SU-DHL-6 (cell line): ENCODE measurements at regions not wholly inside any gene's neighbourhood (a gene's known extent, or its start where the extent isn't known, plus 50 kb on each side); places are given as distances from the start of the nearest gene placed in this dataset.

Experiments used
- H2AFZ ChIP-seq: fragments of 200-600 bp; sonication (generic); 2 replicates; pipeline ENCODE4 v1.6.1; 2014; ENCODE audit warnings: low read depth, mild to moderate bottlenecking, moderate library complexity, mixed read lengths, antibody characterized with exemption, low read length; ENCODE audit not compliant: severe bottlenecking
- H3F3A ChIP-seq: fragments of 200-600 bp; shearing (Covaris generic); 2 replicates; pipeline ENCODE4 v1.6.0; 2016; ENCODE audit warnings: antibody characterized with exemption, mild to moderate bottlenecking; ENCODE audit not compliant: insufficient read depth
- H3K27ac ChIP-seq: fragments of 200-600 bp; sonication (generic); 2 replicates; pipeline ENCODE4 v1.5.1; 2016; ENCODE audit warnings: low read depth, mild to moderate bottlenecking, low read length, moderate library complexity, mixed read lengths
- H3K27me3 ChIP-seq: fragments of 200-600 bp; sonication (generic), shearing (Covaris generic); 2 replicates; pipeline ENCODE4 v1.6.0; 2014; ENCODE audit warnings: mild to moderate bottlenecking, low read length
- H3K36me3 ChIP-seq: fragments of 200-600 bp; sonication (generic); 2 replicates; pipeline ENCODE4 v1.6.1; 2014; ENCODE audit warnings: mild to moderate bottlenecking, low read length, mixed read lengths
- H3K4me2 ChIP-seq: fragments of 300-600, 200-600 bp; shearing (Covaris generic), sonication (generic); 2 replicates; pipeline ENCODE4 v1.6.0; 2014; ENCODE audit warnings: low read length, low read depth, mild to moderate bottlenecking; ENCODE audit not compliant: poor library complexity, severe bottlenecking
- H3K4me3 ChIP-seq: fragments of 200-600 bp; sonication (generic); 2 replicates; pipeline ENCODE4 v1.5.1; 2014; ENCODE audit warnings: antibody characterized with exemption, low read length, mild to moderate bottlenecking, mixed read lengths; ENCODE audit not compliant: insufficient read depth, poor library complexity, severe bottlenecking
- H3K79me2 ChIP-seq: fragments of 200-600 bp; sonication (generic); 2 replicates; pipeline ENCODE4 v1.6.1; 2014; ENCODE audit warnings: mild to moderate bottlenecking, low read length, moderate library complexity; ENCODE audit not compliant: insufficient read depth
- H3K9ac ChIP-seq: fragments of 200-600 bp; sonication (generic); 2 replicates; pipeline ENCODE4 v1.7.0; 2014; ENCODE audit warnings: mild to moderate bottlenecking, low read length
- H3K9me2 ChIP-seq: fragments of 200-600 bp; sonication (generic); replicated peaks from 2 replicates; pipeline ENCODE4 v1.6.1; 2014; ENCODE audit warnings: low read length; ENCODE audit not compliant: insufficient read depth
- H3K9me3 ChIP-seq: fragments of 200-600 bp; sonication (generic); 2 replicates; pipeline ENCODE4 v1.6.1; 2014; ENCODE audit warnings: low read length, mixed read lengths; ENCODE audit not compliant: insufficient read depth
- H4K20me1 ChIP-seq: fragments of 200-600 bp; sonication (generic); 2 replicates; pipeline ENCODE4 v1.6.1; 2014; ENCODE audit warnings: low read depth, mild to moderate bottlenecking, antibody characterized with exemption, low read length, moderate library complexity, mixed read lengths
- CTCF ChIP-seq: fragments of 200-600 bp; sonication (generic); IDR thresholded peaks from one replicate; pipeline ENCODE4 v1.5.1; 2017; ENCODE audit warnings: antibody characterized with exemption, mild to moderate bottlenecking, low read length, moderate library complexity; ENCODE audit not compliant: insufficient read depth, poor library complexity, severe bottlenecking
- EZH2phosphoT487 ChIP-seq: fragments of 200-600 bp; sonication (generic), shearing (Covaris generic); conservative IDR thresholded peaks from 2 replicates; pipeline ENCODE4 v1.6.1; 2018; ENCODE audit warnings: mild to moderate bottlenecking, antibody characterized with exemption, low read length, moderate library complexity, mixed read lengths

GRCh38 chr15:77856705-77857346 is 220.7 kb downstream of the TBC1D2B start:
- H3K79me2 ChIP-seq, result no peaks in the 10 kb centered on the region
- no peaks in the 10 kb centered on the region for H3K9me3 ChIP-seq
- TF ChIP-seq CTCF (no peak), EZH2phosphoT487 (no peak)
- no peaks in the 10 kb centered on the region for H3K36me3 ChIP-seq
- H3K27ac ChIP-seq, result no peak overlapping the region
- H3K27me3 ChIP-seq, result no peaks in the 10 kb centered on the region
- H2AFZ ChIP-seq, result no peak overlapping the region
- H3K4me3 ChIP-seq, result no peak overlapping the region
- no peak overlapping the region for H3K9ac ChIP-seq
- no peaks in the 10 kb centered on the region for H3K9me2 ChIP-seq
- no peaks in the 10 kb centered on the region for H3F3A ChIP-seq
- H3K4me2 ChIP-seq, result no peak overlapping the region
- no peaks in the 10 kb centered on the region for H4K20me1 ChIP-seq

GRCh38 chr15:77855871-77856270 is 221.6 kb downstream of the TBC1D2B start:
- no peaks in the 10 kb centered on the region for H3K36me3 ChIP-seq
- no peaks in the 10 kb centered on the region for H3F3A ChIP-seq

GRCh38 chr15:77854980-77855379 is 222.3 kb upstream of the LINGO1 start:
- H3K27ac ChIP-seq, result no peak overlapping the region
- TF ChIP-seq CTCF, result no peak
- TF ChIP-seq EZH2phosphoT487, result no peak
- no peak overlapping the region for H3K4me3 ChIP-seq
- H3K9me2 ChIP-seq, result no peaks in the 10 kb centered on the region
- no peaks in the 10 kb centered on the region for H4K20me1 ChIP-seq
- no peak overlapping the region for H3K4me2 ChIP-seq
- H3F3A ChIP-seq, result no peaks in the 10 kb centered on the region
- H3K79me2 ChIP-seq, result no peaks in the 10 kb centered on the region
- H3K36me3 ChIP-seq, result no peaks in the 10 kb centered on the region
- H3K9ac ChIP-seq, result no peak overlapping the region
- H3K9me3 ChIP-seq, result no peaks in the 10 kb centered on the region
- no peak overlapping the region for H2AFZ ChIP-seq
- H3K27me3 ChIP-seq, result no peaks in the 10 kb centered on the region

More at GRCh38 chr15:77855871-77856270, 221.6 kb downstream of the TBC1D2B start:
- Histone ChIP-seq H4K20me1 (no peaks in the 10 kb centered on the region), H3K79me2 (no peaks in the 10 kb centered on the region), H3K9me3 (no peaks in the 10 kb centered on the region), H3K9ac (no peak overlapping the region), H2AFZ (no peak overlapping the region), H3K9me2 (no peaks in the 10 kb centered on the region), H3K27me3 (no peaks in the 10 kb centered on the region), H3K4me2 (no peak overlapping the region), H3K4me3 (no peak overlapping the region), H3K27ac (no peak overlapping the region)
- no peak for TF ChIP-seq CTCF
- no peak for TF ChIP-seq EZH2phosphoT487
